Liver (tissue), 7 donors: ENCODE measurements at regions not wholly inside any gene's neighbourhood (a gene's known extent, or its start where the extent isn't known, plus 50 kb on each side); places are given as distances from the start of the nearest gene placed in this dataset.

Source experiments
- DNase-seq: peaks from one replicate; pipeline ENCODE4 v3.0.0-alpha.2; 2017; ENCODE audit warnings: low spot score
- H3K27ac ChIP-seq, 2 donors: one replicate each; pipeline ENCODE4 v1.7.0; 2013; ENCODE audit warnings: inconsistent platforms in 2 of 2, low read length in 2 of 2, control low read depth in 1 of 2, low read depth in 1 of 2, mild to moderate bottlenecking in 1 of 2
- H3K27me3 ChIP-seq, 4 donors: one replicate each; pipeline versions ENCODE4 v1.6.1 to v1.7.0; 2013; ENCODE audit warnings: low read length in 3 of 4, inconsistent platforms in 1 of 4, mild to moderate bottlenecking in 1 of 4, moderate library complexity in 1 of 4; ENCODE audit not compliant: control insufficient read depth in 4 of 4, insufficient read depth in 4 of 4
- H3K36me3 ChIP-seq, 4 donors: one replicate each; pipeline versions ENCODE4 v1.6.1 to v1.7.0; 2013; ENCODE audit warnings: low read length in 3 of 4, mild to moderate bottlenecking in 3 of 4, low read depth in 1 of 4, moderate library complexity in 1 of 4; ENCODE audit not compliant: control insufficient read depth in 4 of 4, insufficient read depth in 3 of 4
- H3K4me1 ChIP-seq, 4 donors: one replicate each; pipeline versions ENCODE4 v1.6.1 to v1.7.0; 2013; ENCODE audit warnings: low read length in 3 of 4, mild to moderate bottlenecking in 3 of 4, moderate library complexity in 1 of 4; ENCODE audit not compliant: control insufficient read depth in 4 of 4, insufficient read depth in 4 of 4
- H3K4me3 ChIP-seq, 3 donors: one replicate each; pipeline versions ENCODE4 v1.6.1 to v1.7.0; 2013; ENCODE audit warnings: low read length in 3 of 3, control low read depth in 1 of 3, low read depth in 1 of 3, mild to moderate bottlenecking in 1 of 3
- H3K9ac ChIP-seq, 2 donors: one replicate each; pipeline ENCODE4 v1.7.0; 2013; ENCODE audit warnings: low read length in 2 of 2, mild to moderate bottlenecking in 2 of 2, moderate library complexity in 2 of 2, control low read depth in 1 of 2, low read depth in 1 of 2
- H3K9me3 ChIP-seq, 4 donors: one replicate each; pipeline versions ENCODE4 v1.6.1 to v1.7.0; 2013; ENCODE audit warnings: low read length in 3 of 4; ENCODE audit not compliant: control insufficient read depth in 4 of 4
- CTCF ChIP-seq: fragments of 150-350 bp; IDR thresholded peaks from 2 replicates; pipeline ENCODE4 v1.5.1; 2017; ENCODE audit warnings: improper control_type of control experiment, low read depth, low read length; ENCODE audit not compliant: missing input control
- EGR1 ChIP-seq, 2 donors: IDR thresholded peaks; 2 replicates each; pipeline ENCODE4 v1.6.1; 2016 to 2018; ENCODE audit warnings: antibody characterized with exemption in 2 of 2, low read depth in 2 of 2
- FOXA1 ChIP-seq: IDR thresholded peaks from 2 replicates; pipeline ENCODE4 v1.6.1; 2016; ENCODE audit warnings: antibody characterized with exemption
- FOXA2 ChIP-seq: IDR thresholded peaks from 2 replicates; pipeline ENCODE4 v1.6.1; 2016; ENCODE audit warnings: antibody characterized with exemption
- GABPA ChIP-seq, 2 donors: IDR thresholded peaks in 1 of 2; conservative IDR thresholded peaks in 1 of 2; 2 replicates each; pipeline ENCODE4 v1.6.1; 2016; ENCODE audit warnings: antibody characterized with exemption in 2 of 2, mild to moderate bottlenecking in 1 of 2, moderate library complexity in 1 of 2
- RAD21 ChIP-seq, 2 donors: IDR thresholded peaks; 2 replicates each; pipeline ENCODE4 v1.6.1; 2016; ENCODE audit warnings: antibody characterized with exemption in 2 of 2, mild to moderate bottlenecking in 2 of 2
- RXRA ChIP-seq, 2 donors: IDR thresholded peaks; 2 replicates each; pipeline ENCODE4 v1.6.1; 2017 to 2018; ENCODE audit warnings: antibody characterized with exemption in 2 of 2, mild to moderate bottlenecking in 1 of 2
- YY1 ChIP-seq: IDR thresholded peaks from 2 replicates; pipeline ENCODE4 v1.6.1; 2016; ENCODE audit warnings: antibody characterized with exemption, mild to moderate bottlenecking
- ZBTB33 ChIP-seq: IDR thresholded peaks from 2 replicates; pipeline ENCODE4 v1.6.1; 2016; ENCODE audit warnings: antibody characterized with exemption
- TF ChIP-seq, protein P1 (sequence below): IDR thresholded peaks from 2 replicates; pipeline ENCODE4 v1.6.1; 2016; ENCODE audit warnings: antibody characterized with exemption, mild to moderate bottlenecking
- donor health status: healthy.
- donor health status: healthy.
- donor health status: healthy.
- donor health status: healthy.

GRCh38 chr3:148500881-148501280 lies 196.8 kb upstream of the AGTR1 start:
- TF ChIP-seq GABPA (IDR thresholded peaks at IDR 0.05 in 1 of 2, conservative IDR thresholded peaks at IDR 0.05 in 1 of 2): no peak
- TF ChIP-seq RAD21 (IDR thresholded peaks at IDR 0.05): no peak
- no peak for TF ChIP-seq YY1
- TF ChIP-seq FOXA1: no peak
- no peak for TF ChIP-seq CTCF
- TF ChIP-seq EGR1 (IDR thresholded peaks at IDR 0.05; ENCODE audit: low read depth in 2 of 2): no peak
- TF ChIP-seq RXRA (IDR thresholded peaks at IDR 0.05): no peak
- TF ChIP-seq, protein P1, sequence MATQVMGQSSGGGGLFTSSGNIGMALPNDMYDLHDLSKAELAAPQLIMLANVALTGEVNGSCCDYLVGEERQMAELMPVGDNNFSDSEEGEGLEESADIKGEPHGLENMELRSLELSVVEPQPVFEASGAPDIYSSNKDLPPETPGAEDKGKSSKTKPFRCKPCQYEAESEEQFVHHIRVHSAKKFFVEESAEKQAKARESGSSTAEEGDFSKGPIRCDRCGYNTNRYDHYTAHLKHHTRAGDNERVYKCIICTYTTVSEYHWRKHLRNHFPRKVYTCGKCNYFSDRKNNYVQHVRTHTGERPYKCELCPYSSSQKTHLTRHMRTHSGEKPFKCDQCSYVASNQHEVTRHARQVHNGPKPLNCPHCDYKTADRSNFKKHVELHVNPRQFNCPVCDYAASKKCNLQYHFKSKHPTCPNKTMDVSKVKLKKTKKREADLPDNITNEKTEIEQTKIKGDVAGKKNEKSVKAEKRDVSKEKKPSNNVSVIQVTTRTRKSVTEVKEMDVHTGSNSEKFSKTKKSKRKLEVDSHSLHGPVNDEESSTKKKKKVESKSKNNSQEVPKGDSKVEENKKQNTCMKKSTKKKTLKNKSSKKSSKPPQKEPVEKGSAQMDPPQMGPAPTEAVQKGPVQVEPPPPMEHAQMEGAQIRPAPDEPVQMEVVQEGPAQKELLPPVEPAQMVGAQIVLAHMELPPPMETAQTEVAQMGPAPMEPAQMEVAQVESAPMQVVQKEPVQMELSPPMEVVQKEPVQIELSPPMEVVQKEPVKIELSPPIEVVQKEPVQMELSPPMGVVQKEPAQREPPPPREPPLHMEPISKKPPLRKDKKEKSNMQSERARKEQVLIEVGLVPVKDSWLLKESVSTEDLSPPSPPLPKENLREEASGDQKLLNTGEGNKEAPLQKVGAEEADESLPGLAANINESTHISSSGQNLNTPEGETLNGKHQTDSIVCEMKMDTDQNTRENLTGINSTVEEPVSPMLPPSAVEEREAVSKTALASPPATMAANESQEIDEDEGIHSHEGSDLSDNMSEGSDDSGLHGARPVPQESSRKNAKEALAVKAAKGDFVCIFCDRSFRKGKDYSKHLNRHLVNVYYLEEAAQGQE: no peak
- no peaks in the 10 kb centered on the region for H3K36me3 ChIP-seq
- H3K9me3 ChIP-seq: no peaks in the 10 kb centered on the region
- H3K9ac ChIP-seq: no peak overlapping the region
- no peaks in the 10 kb centered on the region for H3K4me1 ChIP-seq
- H3K4me3 ChIP-seq: no peak overlapping the region
- H3K27me3 ChIP-seq: no peaks in the 10 kb centered on the region
- H3K27ac ChIP-seq: no peak overlapping the region
- no peak for DNase-seq

DNA sequence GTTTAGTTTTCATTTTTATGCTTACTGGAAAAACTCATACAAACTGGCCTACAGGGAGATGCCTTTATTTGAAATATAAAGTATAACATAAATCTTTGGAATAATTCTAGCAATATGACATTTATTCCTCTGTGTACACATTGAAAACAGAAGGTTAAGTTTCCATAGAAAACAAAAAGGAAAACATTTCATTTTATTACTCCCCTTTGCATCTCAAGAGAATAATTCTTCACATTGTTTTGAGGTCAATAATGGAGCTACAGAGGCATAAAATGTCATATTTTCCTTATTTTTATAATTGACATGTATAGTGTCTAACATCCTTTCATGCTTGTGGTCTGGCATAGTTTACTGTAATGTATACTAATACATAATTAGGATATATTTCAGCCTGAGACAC lies 187.6 kb upstream of the AGTR1 start:
- Histone ChIP-seq H3K4me1 (peaks cover 0 to 2% (median 1%) of the 10 kb centered on the region in 4 donors), H3K9ac (no peak overlapping the region), H3K27me3 (no peaks in the 10 kb centered on the region), H3K4me3 (no peak overlapping the region), H3K36me3 (no peaks in the 10 kb centered on the region), H3K27ac (no peak overlapping the region), H3K9me3 (no peaks in the 10 kb centered on the region)
- DNase-seq: no peak
- TF ChIP-seq YY1: no peak
- TF ChIP-seq FOXA2: no peak
- no peak for TF ChIP-seq ZBTB33
- no peak for TF ChIP-seq CTCF
- TF ChIP-seq FOXA1: no peak
- no peak for TF ChIP-seq GABPA (IDR thresholded peaks at IDR 0.05 in 1 of 2, conservative IDR thresholded peaks at IDR 0.05 in 1 of 2)
